AG04449 (cell line): ENCODE measurements at regions not wholly inside any gene's neighbourhood (a gene's known extent, or its start where the extent isn't known, plus 50 kb on each side); places are given as distances from the start of the nearest gene placed in this dataset.

Source experiments
- CTCF ChIA-PET: fragments of 350-600 bp; formaldehyde crosslinking; extraction: SDS; loops from one replicate; lab custom pipeline; 2021; ENCODE audit warnings: antibody characterized with exemption; lab: Yijun Ruan, JAX
- POLR2A ChIA-PET: fragments of 400-600, 350-600 bp; formaldehyde crosslinking; extraction: SDS; loops from one replicate; lab custom pipeline; 2020; ENCODE audit warnings: antibody characterized with exemption, inconsistent platforms; lab: Yijun Ruan, JAX
- DNase-seq: peaks from one replicate; pipeline ENCODE4 v3.0.0-alpha.2; 2010; ENCODE audit warnings: low read depth, low spot score
- H3K4me3 ChIP-seq: 2 replicates; pipeline ENCODE4 v1.5.1; 2011; ENCODE audit warnings: low read depth, mild to moderate bottlenecking, control low read depth, low read length
- TF ChIP-seq, protein P1 (sequence below): IDR thresholded peaks from one replicate; pipeline ENCODE4 v1.5.1; 2011; ENCODE audit warnings: mild to moderate bottlenecking, moderate library complexity, low read length, control low read depth, inconsistent platforms; ENCODE audit not compliant: insufficient read depth; ENCODE audit errors: missing control alignments

GRCh38 chr4:14644580-14645282, 357.6 kb upstream of the CPEB2 start:
- no peak for DNase-seq
- POLR2A ChIA-PET: no interaction called here
- TF ChIP-seq, protein P1, sequence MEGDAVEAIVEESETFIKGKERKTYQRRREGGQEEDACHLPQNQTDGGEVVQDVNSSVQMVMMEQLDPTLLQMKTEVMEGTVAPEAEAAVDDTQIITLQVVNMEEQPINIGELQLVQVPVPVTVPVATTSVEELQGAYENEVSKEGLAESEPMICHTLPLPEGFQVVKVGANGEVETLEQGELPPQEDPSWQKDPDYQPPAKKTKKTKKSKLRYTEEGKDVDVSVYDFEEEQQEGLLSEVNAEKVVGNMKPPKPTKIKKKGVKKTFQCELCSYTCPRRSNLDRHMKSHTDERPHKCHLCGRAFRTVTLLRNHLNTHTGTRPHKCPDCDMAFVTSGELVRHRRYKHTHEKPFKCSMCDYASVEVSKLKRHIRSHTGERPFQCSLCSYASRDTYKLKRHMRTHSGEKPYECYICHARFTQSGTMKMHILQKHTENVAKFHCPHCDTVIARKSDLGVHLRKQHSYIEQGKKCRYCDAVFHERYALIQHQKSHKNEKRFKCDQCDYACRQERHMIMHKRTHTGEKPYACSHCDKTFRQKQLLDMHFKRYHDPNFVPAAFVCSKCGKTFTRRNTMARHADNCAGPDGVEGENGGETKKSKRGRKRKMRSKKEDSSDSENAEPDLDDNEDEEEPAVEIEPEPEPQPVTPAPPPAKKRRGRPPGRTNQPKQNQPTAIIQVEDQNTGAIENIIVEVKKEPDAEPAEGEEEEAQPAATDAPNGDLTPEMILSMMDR: no peak
- CTCF ChIA-PET: no interaction called here
- H3K4me3 ChIP-seq: no peak overlapping the region

GRCh38 chr4:14646831-14647230, 355.4 kb upstream of the CPEB2 start:
- no peak overlapping the region for H3K4me3 ChIP-seq
- no peak for DNase-seq
- TF ChIP-seq, protein P1: no peak
- ChIA-PET CTCF (no interaction called here), POLR2A (no interaction called here)

- ChIA-PET POLR2A (no interaction called here), CTCF (no interaction called here)
Observed at GRCh38 chr4:14650127-14650526, 352.2 kb upstream of the CPEB2 start.

GRCh38 chr4:14652522-14652921, 349.8 kb upstream of the CPEB2 start:
- CTCF ChIA-PET: no interaction called here
- H3K4me3 ChIP-seq: no peak overlapping the region
- TF ChIP-seq, protein P1: no peak
- POLR2A ChIA-PET: no interaction called here
- no peak for DNase-seq

More at GRCh38 chr4:14650127-14650526, 352.2 kb upstream of the CPEB2 start:
- TF ChIP-seq, protein P1: no peak
- DNase-seq: no peak
- H3K4me3 ChIP-seq: no peak overlapping the region

DNA sequence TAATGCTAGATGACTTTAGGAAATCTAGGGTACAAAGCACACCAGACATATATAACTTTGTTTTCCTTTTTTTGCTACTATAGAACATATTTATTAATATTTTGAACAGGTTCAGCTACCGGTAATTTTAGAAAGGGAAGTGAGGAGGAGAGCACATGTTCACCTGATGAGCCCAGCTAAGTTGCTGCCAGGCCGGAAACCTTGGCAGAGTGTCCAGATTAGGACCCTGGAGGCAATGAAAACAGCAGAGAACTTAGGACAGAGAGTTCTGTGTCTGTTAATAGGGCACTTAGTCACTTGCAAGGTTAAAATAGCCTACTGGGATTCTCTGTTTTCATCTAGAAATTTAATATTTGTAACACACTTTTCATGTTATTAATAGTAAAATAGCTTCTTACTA, 348.9 kb upstream of the CPEB2 start:
- ChIA-PET POLR2A (no interaction called here), CTCF (no interaction called here)
- H3K4me3 ChIP-seq: no peak overlapping the region
- TF ChIP-seq, protein P1: no peak
- DNase-seq: no peak

GRCh38 chr4:14659286-14659685, 343.0 kb upstream of the CPEB2 start:
- ChIA-PET POLR2A (no interaction called here), CTCF (no interaction called here)
- TF ChIP-seq, protein P1: no peak
- H3K4me3 ChIP-seq: no peak overlapping the region
- DNase-seq: no peak
